K562 (cell line): ENCODE measurements at regions not wholly inside any gene's neighbourhood (a gene's known extent, or its start where the extent isn't known, plus 50 kb on each side); places are given as distances from the start of the nearest gene placed in this dataset.

Source experiments
- ATF3 ChIP-seq, 2 experiments: fragments of 450-650 bp in 1 of 2; sonication (generic) in 1 of 2; formaldehyde crosslinking in 1 of 2; IDR thresholded peaks in 1 of 2; conservative IDR thresholded peaks in 1 of 2; 2 replicates each; pipeline versions ENCODE4 v1.6.1 to v1.8.1; 2016 to 2023; ENCODE audit warnings: mild to moderate bottlenecking in 2 of 2, moderate library complexity in 2 of 2, inconsistent platforms in 1 of 2, missing genetic modification reagents in 1 of 2
- E2F1 ChIP-seq: sonication (generic); formaldehyde crosslinking; IDR thresholded peaks from 2 replicates; pipeline ENCODE4 v1.8.1; 2023; ENCODE audit warnings: mild to moderate bottlenecking, missing genetic modification reagents, moderate library complexity
- E2F5 ChIP-seq: sonication (generic); formaldehyde crosslinking; IDR thresholded peaks from 2 replicates; pipeline ENCODE4 v1.8.0; 2022; ENCODE audit warnings: mild to moderate bottlenecking, missing genetic modification reagents
- ELK3 ChIP-seq: fragments of 450-650 bp; formaldehyde crosslinking; IDR thresholded peaks from 2 replicates; pipeline ENCODE4 v1.4.0; 2020; ENCODE audit warnings: mild to moderate bottlenecking
- ESRRA ChIP-seq: fragments of 450-650 bp; IDR thresholded peaks from 2 replicates; pipeline ENCODE4 v1.6.1; 2014; ENCODE audit warnings: low read depth, mild to moderate bottlenecking, moderate library complexity, borderline replicate concordance
- MNT ChIP-seq, 2 experiments: fragments of 450-650 bp; conservative IDR thresholded peaks; 2 replicates each; pipeline ENCODE4 v1.6.1; 2017; ENCODE audit warnings: mild to moderate bottlenecking in 2 of 2, moderate library complexity in 2 of 2
- NFATC3 ChIP-seq: fragments of 450-650 bp; IDR thresholded peaks from 2 replicates; pipeline ENCODE4 v1.6.1; 2017; ENCODE audit warnings: mild to moderate bottlenecking
- PCBP2 ChIP-seq: fragments of 200-400 bp; formaldehyde crosslinking; IDR thresholded peaks from 2 replicates; pipeline ENCODE4 v1.6.1; 2018; ENCODE audit warnings: low read length, low read depth, mild to moderate bottlenecking, moderate library complexity; ENCODE audit not compliant: poor library complexity, severe bottlenecking
- RFX5 ChIP-seq: IDR thresholded peaks from 2 replicates; pipeline ENCODE4 v1.6.1; 2011; ENCODE audit warnings: low read depth, mild to moderate bottlenecking, improper control_type of control experiment, low read length
- TRIM25 ChIP-seq: fragments of 450-650 bp; IDR thresholded peaks from 2 replicates; pipeline ENCODE4 v1.7.0; 2016; ENCODE audit warnings: borderline replicate concordance
- ZBTB33 ChIP-seq: sonication (generic); formaldehyde crosslinking; IDR thresholded peaks from 2 replicates; pipeline ENCODE4 v1.8.1; 2023; ENCODE audit warnings: mild to moderate bottlenecking, missing genetic modification reagents
- ZNF518B ChIP-seq: fragments of 250-450 bp; sonication (Bioruptor Pico); IDR thresholded peaks from 2 replicates; pipeline ENCODE4 v1.5.0; 2021; ENCODE audit warnings: mild to moderate bottlenecking, moderate library complexity

GRCh38 chr18:78618726-78619125 is 360.9 kb upstream of the SALL3 start (continued):
- TF ChIP-seq ZNF518B (CRISPR knock-in tag) (no peak), ZBTB33 (CRISPR knock-in tag) (no peak), RFX5 (no peak), ESRRA (no peak), ATF3 (IDR thresholded peaks at IDR 0.05) (no peak), ATF3 (CRISPR knock-in tag; conservative IDR thresholded peaks at IDR 0.05) (no peak), TRIM25 (no peak), ELK3 (CRISPR knock-in tag) (no peak), MNT (conservative IDR thresholded peaks at IDR 0.05) (no peak), NFATC3 (no peak), E2F1 (no peak), PCBP2 (no peak), E2F5 (no peak)
